ENCODE measurements at regions not wholly inside any gene's neighbourhood (a gene's known extent, or its start where the extent isn't known, plus 50 kb on each side); places are given as distances from the start of the nearest gene placed in this dataset.

DNA sequence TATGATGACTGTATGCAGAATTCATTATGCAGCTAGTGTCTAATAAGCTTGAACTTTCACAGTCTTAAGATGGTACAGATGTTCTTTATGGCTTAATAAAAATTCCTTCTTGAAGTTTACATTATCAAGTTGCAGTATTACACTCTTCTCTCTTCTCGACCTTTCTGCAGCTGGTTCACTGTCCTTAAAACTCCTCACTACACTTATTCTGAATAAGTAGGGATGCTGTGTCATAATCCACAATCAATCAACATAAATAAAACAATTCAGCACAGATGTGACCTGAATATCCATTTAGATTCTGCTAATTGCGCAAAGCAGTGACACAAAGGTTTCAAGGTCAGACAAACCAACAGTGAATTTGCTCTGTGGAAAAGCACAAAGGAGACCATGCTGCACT is 356.8 kb downstream of the SUCLG1 start:
- TF ChIP-seq CEBPG (CRISPR knock-in tag; IDR thresholded peaks at IDR 0.05) (no peak), CEBPG (tag; conservative IDR thresholded peaks at IDR 0.05 in 1 of 2, IDR thresholded peaks at IDR 0.05 in 1 of 2) (no peak), CHD2 (IDR thresholded peaks at IDR 0.05; ENCODE audit: low read depth, low read length) (no peak), HMGXB4 (CRISPR knock-in tag; IDR thresholded peaks at IDR 0.05) (no peak)
